Activated CD8-positive, alpha-beta T cell treated with anti-CD3 and anti-CD28 coated beads for 36 hours (primary cell): ENCODE measurements at regions not wholly inside any gene's neighbourhood (a gene's known extent, or its start where the extent isn't known, plus 50 kb on each side); places are given as distances from the start of the nearest gene placed in this dataset.

Experiments used
- ATAC-seq: fragments of 200-7000 bp; cut with Tn5 transposase; one replicate; pipeline ENCODE4 v1.10.0; 2021; ENCODE audit warnings: mild to moderate bottlenecking, moderate library complexity
- CTCF ChIA-PET: fragments of 350-600 bp; sonication (Branson Sonifier 250); formaldehyde crosslinking; loops from one replicate; lab custom pipeline; 2021; ENCODE audit warnings: antibody characterized with exemption; lab: Charles Lee
- POLR2A ChIA-PET: fragments of 350-600 bp; sonication (Branson Sonifier 250); formaldehyde crosslinking; loops from one replicate; lab custom pipeline; 2021; ENCODE audit warnings: antibody characterized with exemption; lab: Charles Lee
- DNase-seq: peaks from one replicate; pipeline ENCODE4 v3.0.0-alpha.2; 2020
- H3K27ac Mint-ChIP-seq: one replicate; pipeline ENCODE4 v1.8.0; 2021; ENCODE audit warnings: mild to moderate bottlenecking, mixed read lengths
- H3K27me3 Mint-ChIP-seq: one replicate; pipeline ENCODE4 v1.8.0; 2021; ENCODE audit warnings: mixed read lengths
- H3K36me3 Mint-ChIP-seq: one replicate; pipeline ENCODE4 v1.8.0; 2021; ENCODE audit warnings: low read depth, mixed read lengths
- H3K4me1 Mint-ChIP-seq: one replicate; pipeline ENCODE4 v1.8.0; 2021; ENCODE audit warnings: low read depth, mixed read lengths
- H3K4me3 Mint-ChIP-seq: one replicate; pipeline ENCODE4 v1.8.0; 2021; ENCODE audit warnings: mild to moderate bottlenecking, moderate library complexity, mixed read lengths
- H3K9me3 Mint-ChIP-seq: one replicate; pipeline ENCODE4 v1.8.0; 2021; ENCODE audit warnings: mixed read lengths
- CTCF ChIP-seq: fragments of 200-600 bp; IDR thresholded peaks from one replicate; pipeline ENCODE4 v1.8.0; 2022; ENCODE audit warnings: antibody characterized with exemption, mild to moderate bottlenecking
- intact Hi-C: fragments of 100-400 bp; cut with micrococcal nuclease; formaldehyde crosslinking; loops from one replicate; pipeline ENCODE4 v1.10.0; 2022

GRCh38 chr6:23073821-23074220 is 504.5 kb downstream of the HDGFL1 start:
- Mint-ChIP-seq H3K27ac (no peak overlapping the region), H3K36me3 (no peaks in the 10 kb centered on the region), H3K9me3 (peaks cover 4% of the 10 kb centered on the region), H3K4me3 (no peak overlapping the region), H3K27me3 (no peaks in the 10 kb centered on the region), H3K4me1 (no peaks in the 10 kb centered on the region)
- ATAC-seq (no peak), DNase-seq (no peak)
- no peak for TF ChIP-seq CTCF
- POLR2A ChIA-PET, result no interaction called here
- intact Hi-C loops, result no loop called here
- CTCF ChIA-PET, result no interaction called here

DNA sequence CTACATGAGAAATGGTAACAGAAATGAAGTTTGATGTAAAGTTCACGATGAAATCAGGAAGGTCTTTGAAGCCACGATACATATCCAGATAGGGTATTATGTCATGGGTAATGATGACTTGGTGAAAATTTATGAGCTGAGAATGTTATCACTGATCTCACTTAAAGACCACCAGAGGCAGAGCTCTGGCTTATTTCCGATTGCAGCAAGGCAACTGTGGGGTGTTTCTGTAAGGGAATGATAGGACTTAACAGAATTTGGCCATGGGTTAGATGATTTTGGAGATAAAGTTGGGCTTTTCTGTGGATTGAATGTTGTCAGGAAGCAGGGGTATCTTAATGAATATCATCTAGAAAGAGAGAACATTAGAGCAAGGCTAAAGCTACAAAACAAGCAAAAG is 508.4 kb downstream of the HDGFL1 start:
- CTCF ChIA-PET, result interaction anchor here (1.6 kb wide), 1 partner anchor 12 kb away, joined by 3 read pairs; no protein-coding TSS in a partner anchor
- POLR2A ChIA-PET, result no interaction called here
- Mint-ChIP-seq H3K9me3 (no peaks in the 10 kb centered on the region), H3K4me3 (no peak overlapping the region), H3K4me1 (no peaks in the 10 kb centered on the region), H3K27me3 (no peaks in the 10 kb centered on the region), H3K36me3 (no peaks in the 10 kb centered on the region), H3K27ac (no peak overlapping the region)
- DNase-seq, result no peak
- no peak for TF ChIP-seq CTCF
- no peak for ATAC-seq
- intact Hi-C loops, result no loop called here

GRCh38 chr6:23081701-23082100 is 512.3 kb downstream of the HDGFL1 start:
- intact Hi-C loops, result no loop called here
- no peak overlapping the region for H3K4me3 Mint-ChIP-seq
- no peak for DNase-seq

DNA sequence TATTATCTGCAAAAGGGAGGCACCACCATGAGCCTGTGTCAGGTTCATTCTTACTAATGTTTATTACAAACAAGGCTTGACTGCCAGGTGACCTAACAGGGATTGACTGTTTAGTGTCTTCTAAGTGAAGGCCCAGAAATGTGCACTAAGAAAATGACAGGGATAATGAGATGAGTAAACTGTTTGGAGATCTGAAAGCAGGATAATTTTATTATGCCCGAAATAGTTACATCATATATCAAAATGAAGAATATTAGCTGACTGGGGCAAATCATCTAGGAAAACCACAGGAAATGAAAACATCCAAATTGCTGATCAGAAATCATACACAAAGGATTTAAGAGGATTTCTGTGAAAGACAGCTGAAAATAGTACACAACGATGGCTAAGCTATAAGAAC is 516.7 kb downstream of the HDGFL1 start:
- H3K27ac Mint-ChIP-seq, result no peak overlapping the region
- intact Hi-C loops, result no loop called here
- no peak overlapping the region for H3K4me3 Mint-ChIP-seq
- ATAC-seq (no peak), DNase-seq (no peak)
- TF ChIP-seq CTCF, result no peak
- no peaks in the 10 kb centered on the region for H3K36me3 Mint-ChIP-seq
- ChIA-PET CTCF (no interaction called here), POLR2A (no interaction called here)
- no peaks in the 10 kb centered on the region for H3K4me1 Mint-ChIP-seq
- H3K27me3 Mint-ChIP-seq, result no peaks in the 10 kb centered on the region
- H3K9me3 Mint-ChIP-seq, result no peaks in the 10 kb centered on the region

More at GRCh38 chr6:23081701-23082100, 512.3 kb downstream of the HDGFL1 start:
- no peak for TF ChIP-seq CTCF
- Mint-ChIP-seq H3K9me3 (no peaks in the 10 kb centered on the region), H3K27me3 (no peaks in the 10 kb centered on the region), H3K36me3 (no peaks in the 10 kb centered on the region), H3K27ac (no peak overlapping the region), H3K4me1 (no peaks in the 10 kb centered on the region)
- CTCF ChIA-PET, result no interaction called here
- POLR2A ChIA-PET, result no interaction called here
- ATAC-seq, result no peak

GRCh38 chr6:23087471-23087870 is 518.1 kb downstream of the HDGFL1 start:
- no peaks in the 10 kb centered on the region for H3K9me3 Mint-ChIP-seq
- H3K4me3 Mint-ChIP-seq, result no peak overlapping the region
- H3K4me1 Mint-ChIP-seq, result no peaks in the 10 kb centered on the region
- intact Hi-C loops, result no loop called here
- TF ChIP-seq CTCF, result no peak
- H3K36me3 Mint-ChIP-seq, result no peaks in the 10 kb centered on the region
- ChIA-PET CTCF (no interaction called here), POLR2A (no interaction called here)
- ATAC-seq, result no peak
- H3K27ac Mint-ChIP-seq, result no peak overlapping the region
- H3K27me3 Mint-ChIP-seq, result peaks cover 1% of the 10 kb centered on the region
- DNase-seq, result no peak
